ENCODE measurements at regions not wholly inside any gene's neighbourhood (a gene's known extent, or its start where the extent isn't known, plus 50 kb on each side); places are given as distances from the start of the nearest gene placed in this dataset.
"Not testable (repeated sequence)": the region's sequence is repeated elsewhere in the genome, so short reads cannot be mapped to it uniquely, and the experiment has no call there.

GRCh38 chr11:28900427-28900826 lies 792.2 kb downstream of the METTL15 start:
- Histone ChIP-seq H3K4me1 (ENCODE audit: control insufficient read depth, insufficient read depth, low read length) (no peaks in the 10 kb centered on the region), H3K36me3 (ENCODE audit: control insufficient read depth in 2 of 2, insufficient read depth in 1 of 2, low read length in 2 of 2) (no peaks in the 10 kb centered on the region), H3K9me3 (ENCODE audit: control insufficient read depth, insufficient read depth, low read depth, low read length) (no peaks in the 10 kb centered on the region), H3K27ac (ENCODE audit: extremely low read depth, low read depth, low read length) (no peak overlapping the region), H3K4me3 (ENCODE audit: low read depth, low read length) (no peak overlapping the region)
- CTCF ChIA-PET, result interaction anchor here (0.6 kb wide), 1 partner anchor 259 kb away, joined by 4 read pairs; no protein-coding TSS in a partner anchor
- POLR2A ChIA-PET, result no interaction called here
- TF ChIP-seq ZNF660 (tag by site-specific recombination; IDR thresholded peaks at IDR 0.05) (no peak), TRIM28 (IDR thresholded peaks at IDR 0.05; ENCODE audit: borderline replicate concordance, low read length) (no peak), ZNF148 (tag by site-specific recombination; IDR thresholded peaks at IDR 0.05; ENCODE audit: borderline replicate concordance) (no peak), ZNF112 (tag by site-specific recombination; IDR thresholded peaks at IDR 0.05) (no peak), ZNF830 (tag by site-specific recombination; IDR thresholded peaks at IDR 0.05; ENCODE audit: low read depth) (no peak), PRDM2 (tag by site-specific recombination; IDR thresholded peaks at IDR 0.05; ENCODE audit: borderline replicate concordance) (no peak), HOXD13 (CRISPR knock-in tag; IDR thresholded peaks at IDR 0.05; ENCODE audit: borderline replicate concordance) (no peak), ZNF280D (tag by site-specific recombination; IDR thresholded peaks at IDR 0.05) (no peak)

- TF ChIP-seq ZNF416 (tag by site-specific recombination; IDR thresholded peaks at IDR 0.05), result no peak
- TF ChIP-seq ZNF266 (tag by site-specific recombination; IDR thresholded peaks at IDR 0.05; ENCODE audit: low read depth), result no peak
- POLR2A ChIA-PET, result no interaction called here
- Histone ChIP-seq H3K4me1 (ENCODE audit: control insufficient read depth, insufficient read depth, low read length) (no peaks in the 10 kb centered on the region), H3K27ac (ENCODE audit: extremely low read depth, low read depth, low read length) (no peak overlapping the region), H3K36me3 (ENCODE audit: control insufficient read depth in 2 of 2, insufficient read depth in 1 of 2, low read length in 2 of 2) (no peaks in the 10 kb centered on the region), H3K9me3 (ENCODE audit: control insufficient read depth, insufficient read depth, low read depth, low read length) (no peaks in the 10 kb centered on the region), H3K4me3 (ENCODE audit: low read depth, low read length) (no peak overlapping the region)
- CTCF ChIA-PET, result interaction anchor here (0.7 to 1.0 kb wide), 2 partner anchors 151 to 370 kb away, joined by 3 read pairs; no protein-coding TSS in a partner anchor
Observed at GRCh38 chr11:28899706-28900105, 791.5 kb downstream of the METTL15 start.

- H3K36me3 ChIP-seq (ENCODE audit: control insufficient read depth in 2 of 2, insufficient read depth in 1 of 2, low read length in 2 of 2); POLR2A ChIA-PET; H3K4me3 ChIP-seq (ENCODE audit: low read depth, low read length); H3K27ac ChIP-seq (ENCODE audit: extremely low read depth, low read depth, low read length); H3K4me1 ChIP-seq (ENCODE audit: control insufficient read depth, insufficient read depth, low read length); H3K9me3 ChIP-seq (ENCODE audit: control insufficient read depth, insufficient read depth, low read depth, low read length); CTCF ChIA-PET: not testable (repeated sequence)
Observed at GRCh38 chr11:28890601-28891040, 782.4 kb downstream of the METTL15 start.
